22Rv1 (cell line): ENCODE measurements at regions not wholly inside any gene's neighbourhood (a gene's known extent, or its start where the extent isn't known, plus 50 kb on each side); places are given as distances from the start of the nearest gene placed in this dataset.

ENCODE experiments used
- ZFX ChIP-seq: fragments of 450-650 bp; IDR thresholded peaks from 2 replicates; pipeline ENCODE4 v1.6.1; 2017; ENCODE audit warnings: antibody characterized with exemption, borderline replicate concordance
- TF ChIP-seq, protein P1 (sequence below): fragments of 450-650 bp; IDR thresholded peaks from 2 replicates; pipeline ENCODE4 v1.5.1; 2017; ENCODE audit warnings: mild to moderate bottlenecking

DNA sequence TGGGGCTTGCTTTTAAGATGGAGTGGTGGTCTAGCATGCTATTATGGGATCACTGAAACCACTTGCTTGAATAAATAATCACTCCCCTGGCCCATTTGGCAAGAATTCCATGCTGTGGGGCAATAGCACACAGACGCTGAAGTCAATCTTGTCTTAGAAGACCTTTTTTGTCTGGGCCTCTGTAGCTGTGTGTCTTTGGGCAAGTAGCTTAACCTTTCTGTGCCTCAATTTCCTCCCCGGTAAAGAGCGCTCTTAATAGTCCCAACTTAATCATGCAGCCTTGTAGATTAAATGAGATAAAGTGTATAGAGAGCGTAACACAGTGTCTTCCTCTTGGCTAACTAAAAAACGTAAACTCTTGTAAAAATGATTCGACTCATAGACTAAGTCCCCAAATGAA, 125.4 kb upstream of the IGSF21 start:
- TF ChIP-seq, protein P1, sequence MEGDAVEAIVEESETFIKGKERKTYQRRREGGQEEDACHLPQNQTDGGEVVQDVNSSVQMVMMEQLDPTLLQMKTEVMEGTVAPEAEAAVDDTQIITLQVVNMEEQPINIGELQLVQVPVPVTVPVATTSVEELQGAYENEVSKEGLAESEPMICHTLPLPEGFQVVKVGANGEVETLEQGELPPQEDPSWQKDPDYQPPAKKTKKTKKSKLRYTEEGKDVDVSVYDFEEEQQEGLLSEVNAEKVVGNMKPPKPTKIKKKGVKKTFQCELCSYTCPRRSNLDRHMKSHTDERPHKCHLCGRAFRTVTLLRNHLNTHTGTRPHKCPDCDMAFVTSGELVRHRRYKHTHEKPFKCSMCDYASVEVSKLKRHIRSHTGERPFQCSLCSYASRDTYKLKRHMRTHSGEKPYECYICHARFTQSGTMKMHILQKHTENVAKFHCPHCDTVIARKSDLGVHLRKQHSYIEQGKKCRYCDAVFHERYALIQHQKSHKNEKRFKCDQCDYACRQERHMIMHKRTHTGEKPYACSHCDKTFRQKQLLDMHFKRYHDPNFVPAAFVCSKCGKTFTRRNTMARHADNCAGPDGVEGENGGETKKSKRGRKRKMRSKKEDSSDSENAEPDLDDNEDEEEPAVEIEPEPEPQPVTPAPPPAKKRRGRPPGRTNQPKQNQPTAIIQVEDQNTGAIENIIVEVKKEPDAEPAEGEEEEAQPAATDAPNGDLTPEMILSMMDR, result no peak
- TF ChIP-seq ZFX, result no peak
